Trophoblast cell (in vitro differentiated cells and primary cell): ENCODE measurements at regions not wholly inside any gene's neighbourhood (a gene's known extent, or its start where the extent isn't known, plus 50 kb on each side); places are given as distances from the start of the nearest gene placed in this dataset.

Experiments used
- DNase-seq, 2 donors: peaks; one replicate each; pipeline ENCODE4 v3.0.0-alpha.2; 2016
- H2AFZ ChIP-seq: 2 replicates; pipeline ENCODE4 v1.6.1; 2013; ENCODE audit warnings: low read length, moderate library complexity, mild to moderate bottlenecking; ENCODE audit not compliant: insufficient read depth, poor library complexity
- H2AK5ac ChIP-seq: 2 replicates; pipeline ENCODE4 v1.6.1; 2013; ENCODE audit warnings: mild to moderate bottlenecking, low read length
- H2BK120ac ChIP-seq: 2 replicates; pipeline ENCODE4 v1.6.1; 2013; ENCODE audit warnings: low read length, mild to moderate bottlenecking, moderate library complexity; ENCODE audit not compliant: insufficient read depth, poor library complexity
- H2BK12ac ChIP-seq: 2 replicates; pipeline ENCODE4 v1.6.1; 2013; ENCODE audit warnings: mild to moderate bottlenecking, low read length, moderate library complexity
- H2BK5ac ChIP-seq: 2 replicates; pipeline ENCODE4 v1.6.1; 2013; ENCODE audit warnings: low read length, low read depth, moderate library complexity, mild to moderate bottlenecking; ENCODE audit not compliant: poor library complexity
- H3K14ac ChIP-seq: 2 replicates; pipeline ENCODE4 v1.6.1; 2013; ENCODE audit warnings: mild to moderate bottlenecking, low read length
- H3K18ac ChIP-seq: 2 replicates; pipeline ENCODE4 v1.6.1; 2013; ENCODE audit warnings: mild to moderate bottlenecking, low read length
- H3K23ac ChIP-seq: 2 replicates; pipeline ENCODE4 v1.6.1; 2013; ENCODE audit warnings: low read length
- H3K27ac ChIP-seq: 2 replicates; pipeline ENCODE4 v1.5.1; 2013; ENCODE audit warnings: low read depth, mild to moderate bottlenecking, inconsistent platforms, low read length, moderate library complexity
- H3K27me3 ChIP-seq: 2 replicates; pipeline ENCODE4 v1.6.1; 2013; ENCODE audit warnings: inconsistent platforms, mild to moderate bottlenecking, low read length, moderate library complexity; ENCODE audit not compliant: insufficient read depth
- H3K36me3 ChIP-seq, 2 experiments: 1 replicate in 1 of 2; 2 replicates in 1 of 2; pipeline ENCODE4 v1.6.1; 2013; ENCODE audit warnings: low read length in 2 of 2, mild to moderate bottlenecking in 2 of 2, moderate library complexity in 1 of 2; ENCODE audit not compliant: insufficient read depth in 2 of 2, control insufficient read depth in 1 of 2
- H3K4ac ChIP-seq: 2 replicates; pipeline ENCODE4 v1.6.1; 2013; ENCODE audit warnings: low read depth, mild to moderate bottlenecking, low read length, moderate library complexity
- H3K4me1 ChIP-seq, 2 experiments: 1 replicate in 1 of 2; 2 replicates in 1 of 2; pipeline ENCODE4 v1.6.1; 2013; ENCODE audit warnings: low read length in 2 of 2, mild to moderate bottlenecking in 2 of 2, moderate library complexity in 1 of 2; ENCODE audit not compliant: insufficient read depth in 2 of 2, control insufficient read depth in 1 of 2
- H3K4me2 ChIP-seq: 2 replicates; pipeline ENCODE4 v1.6.1; 2013; ENCODE audit warnings: inconsistent platforms, mild to moderate bottlenecking, low read length, moderate library complexity
- H3K4me3 ChIP-seq: 2 replicates; pipeline ENCODE4 v1.5.1; 2013; ENCODE audit warnings: mild to moderate bottlenecking, low read depth, low read length, inconsistent platforms
- H3K79me1 ChIP-seq: one replicate; pipeline ENCODE4 v1.6.1; 2013; ENCODE audit warnings: low read length
- H3K79me2 ChIP-seq: 2 replicates; pipeline ENCODE4 v1.6.1; 2013; ENCODE audit warnings: low read length, mild to moderate bottlenecking; ENCODE audit not compliant: control insufficient read depth, insufficient read depth, poor library complexity
- H3K9ac ChIP-seq: 2 replicates; pipeline ENCODE4 v1.6.1; 2013; ENCODE audit warnings: mild to moderate bottlenecking, low read length
- H3K9me3 ChIP-seq: 2 replicates; pipeline ENCODE4 v1.6.1; 2013; ENCODE audit warnings: low read depth, mild to moderate bottlenecking, control low read depth, inconsistent platforms, low read length; ENCODE audit not compliant: insufficient read depth
- H4K12ac ChIP-seq: 2 replicates; pipeline ENCODE4 v1.6.1; 2013; ENCODE audit warnings: low read depth, mild to moderate bottlenecking, low read length, moderate library complexity
- H4K8ac ChIP-seq: 2 replicates; pipeline ENCODE4 v1.6.1; 2013; ENCODE audit warnings: low read depth, mild to moderate bottlenecking, low read length, moderate library complexity
- H4K91ac ChIP-seq: one replicate; pipeline ENCODE4 v1.6.1; 2013; ENCODE audit warnings: low read depth, mild to moderate bottlenecking, low read length, moderate library complexity
- WGBS: extraction: QIAGEN DNeasy Blood & Tissue Kit; methylation state at CpG from one replicate; pipeline ENCODE4 v1.1.7; 2013; ENCODE audit warnings: missing lambda C conversion rate; ENCODE audit not compliant: insufficient read length, insufficient coverage; ENCODE audit errors: extremely low coverage; 5-methylcytosine and 5-hydroxymethylcytosine counted together

- Histone ChIP-seq H4K12ac (no peak overlapping the region), H3K36me3 (no peaks in the 10 kb centered on the region), H4K8ac (no peak overlapping the region), H2BK120ac (no peak overlapping the region), H2AFZ (no peak overlapping the region), H3K4ac (no peak overlapping the region), H3K9me3 (no peaks in the 10 kb centered on the region), H3K4me1 (peaks cover 0 to 5% of the 10 kb centered on the region in 2 experiments), H3K79me1 (no peaks in the 10 kb centered on the region), H3K23ac (no peak overlapping the region), H2AK5ac (no peak overlapping the region), H3K27ac (no peak overlapping the region), H4K91ac (no peak overlapping the region), H3K18ac (no peak overlapping the region), H3K79me2 (no peaks in the 10 kb centered on the region), H2BK12ac (no peak overlapping the region), H3K4me3 (no peak overlapping the region), H3K9ac (no peak overlapping the region), H3K14ac (no peak overlapping the region), H3K27me3 (no peaks in the 10 kb centered on the region), H3K4me2 (no peak overlapping the region), H2BK5ac (no peak overlapping the region)
- no peak for DNase-seq
- no CpG with 5 or more reads among the region's 4 CpGs for WGBS
These were observed 280.2 kb upstream of the CLINT1 start for GRCh38 chr5:158139161-158139560.

DNA sequence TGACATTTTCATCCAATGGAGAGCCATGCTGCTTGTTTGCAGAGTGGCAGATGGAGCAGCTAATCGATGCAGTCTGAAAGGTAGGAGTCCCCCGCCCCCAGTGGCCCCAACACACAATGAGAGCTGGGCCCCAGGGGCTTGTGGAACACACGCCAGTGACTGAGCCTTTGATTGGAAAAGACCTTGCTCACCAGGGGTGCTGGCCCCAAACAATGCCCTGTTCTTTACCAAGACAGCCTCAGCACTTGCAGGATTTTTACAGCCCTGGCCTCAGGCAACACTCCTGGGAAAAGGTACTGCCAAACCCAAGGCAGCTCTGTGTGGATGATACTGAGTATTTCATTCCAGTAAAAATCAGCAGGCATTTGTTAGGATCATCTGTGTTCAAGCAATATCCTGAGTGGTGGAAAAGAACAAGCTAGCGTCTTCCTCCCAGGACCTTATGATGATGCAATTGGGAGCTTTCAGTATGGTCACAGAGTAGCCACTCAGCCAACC lies 276.8 kb upstream of the CLINT1 start:
- Histone ChIP-seq H3K4me2 (no peak overlapping the region), H3K27me3 (no peaks in the 10 kb centered on the region), H3K23ac (no peak overlapping the region), H2BK120ac (no peak overlapping the region), H4K91ac (no peak overlapping the region), H4K12ac (no peak overlapping the region), H3K9ac (no peak overlapping the region), H3K27ac (no peak overlapping the region), H3K18ac (no peak overlapping the region), H2BK12ac (no peak overlapping the region), H3K4me3 (no peak overlapping the region), H2BK5ac (no peak overlapping the region), H2AK5ac (no peak overlapping the region), H3K79me1 (no peaks in the 10 kb centered on the region), H3K9me3 (no peaks in the 10 kb centered on the region), H3K36me3 (no peaks in the 10 kb centered on the region), H3K4ac (no peak overlapping the region), H3K79me2 (no peaks in the 10 kb centered on the region), H4K8ac (no peak overlapping the region), H2AFZ (no peak overlapping the region), H3K4me1 (peaks cover 0 to 5% of the 10 kb centered on the region in 2 experiments), H3K14ac (no peak overlapping the region)
- WGBS, result no CpG with 5 or more reads among the region's 4 CpGs
- DNase-seq, result no peak

- no peak overlapping the region for H3K4me2 ChIP-seq
- H4K91ac ChIP-seq, result no peak overlapping the region
- H4K12ac ChIP-seq, result no peak overlapping the region
- H3K18ac ChIP-seq, result no peak overlapping the region
- no peak for DNase-seq
- H2BK12ac ChIP-seq, result no peak overlapping the region
- no peaks in the 10 kb centered on the region for H3K79me2 ChIP-seq
- no peaks in the 10 kb centered on the region for H3K79me1 ChIP-seq
- no peak overlapping the region for H3K4me3 ChIP-seq
- H3K27me3 ChIP-seq, result no peaks in the 10 kb centered on the region
- H2BK120ac ChIP-seq, result no peak overlapping the region
- H3K36me3 ChIP-seq, result no peaks in the 10 kb centered on the region
- no peak overlapping the region for H3K4ac ChIP-seq
- H2BK5ac ChIP-seq, result no peak overlapping the region
- no peak overlapping the region for H3K9ac ChIP-seq
- H3K23ac ChIP-seq, result no peak overlapping the region
- H3K27ac ChIP-seq, result no peak overlapping the region
- H2AFZ ChIP-seq, result no peak overlapping the region
- no peak overlapping the region for H3K14ac ChIP-seq
- no peaks in the 10 kb centered on the region for H3K9me3 ChIP-seq
- WGBS, result no CpG with 5 or more reads among the region's 1 CpG
- H3K4me1 ChIP-seq, result no peaks in the 10 kb centered on the region
- no peak overlapping the region for H4K8ac ChIP-seq
- H2AK5ac ChIP-seq, result no peak overlapping the region
These were observed 274.4 kb upstream of the CLINT1 start for GRCh38 chr5:158133369-158133768.

DNA sequence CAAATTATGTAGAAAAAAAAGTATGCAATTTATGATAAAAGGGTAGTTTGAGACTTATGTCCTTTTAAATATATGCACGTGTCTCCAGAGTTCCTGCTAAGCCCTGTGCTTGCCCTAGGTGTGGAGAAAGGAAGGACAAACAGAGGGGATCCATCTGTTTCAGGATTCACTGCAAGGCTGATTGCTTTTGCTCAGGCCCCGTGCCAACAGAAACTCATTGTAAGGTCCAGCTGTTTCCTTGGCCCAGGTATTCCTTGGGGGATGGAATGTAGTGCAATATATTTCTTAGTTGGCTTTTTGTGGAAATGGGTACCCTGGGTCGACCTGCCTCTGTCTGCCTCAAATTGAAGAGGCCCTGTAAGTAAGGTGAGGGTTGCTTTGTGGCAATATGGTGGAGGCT lies 268.6 kb upstream of the CLINT1 start:
- H3K18ac ChIP-seq, result no peak overlapping the region
- no peak overlapping the region for H2BK120ac ChIP-seq
- no peak overlapping the region for H2AFZ ChIP-seq
- no peak overlapping the region for H4K8ac ChIP-seq
- no peak overlapping the region for H3K23ac ChIP-seq
- H4K91ac ChIP-seq, result no peak overlapping the region
- H2BK12ac ChIP-seq, result no peak overlapping the region
- no peak overlapping the region for H3K27ac ChIP-seq
- H3K4me2 ChIP-seq, result no peak overlapping the region
- no peak overlapping the region for H3K9ac ChIP-seq
- WGBS, result no CpG with 5 or more reads among the region's 3 CpGs
- H3K36me3 ChIP-seq, result no peaks in the 10 kb centered on the region
- H2AK5ac ChIP-seq, result no peak overlapping the region
- no peak overlapping the region for H3K14ac ChIP-seq
- H3K9me3 ChIP-seq, result no peaks in the 10 kb centered on the region
- H2BK5ac ChIP-seq, result no peak overlapping the region
- no peaks in the 10 kb centered on the region for H3K79me1 ChIP-seq
- no peak for DNase-seq
- H3K4me1 ChIP-seq, result no peaks in the 10 kb centered on the region
- H4K12ac ChIP-seq, result no peak overlapping the region
- H3K4me3 ChIP-seq, result no peak overlapping the region
- H3K4ac ChIP-seq, result no peak overlapping the region
- no peaks in the 10 kb centered on the region for H3K27me3 ChIP-seq
- no peaks in the 10 kb centered on the region for H3K79me2 ChIP-seq
